DOHH2 (cell line): ENCODE measurements at regions not wholly inside any gene's neighbourhood (a gene's known extent, or its start where the extent isn't known, plus 50 kb on each side); places are given as distances from the start of the nearest gene placed in this dataset.

Experiments used
- CTCF ChIP-seq: fragments of 200-600 bp; sonication (generic); IDR thresholded peaks from one replicate; pipeline ENCODE4 v1.5.1; 2014; ENCODE audit warnings: antibody characterized with exemption, mild to moderate bottlenecking, low read depth, low read length; ENCODE audit not compliant: poor library complexity, severe bottlenecking
- EZH2phosphoT487 ChIP-seq: fragments of 200-600 bp; sonication (generic); IDR thresholded peaks from 2 replicates; pipeline ENCODE4 v1.6.1; 2017; ENCODE audit warnings: borderline replicate concordance, mild to moderate bottlenecking, antibody characterized with exemption, low read length, moderate library complexity, mixed read lengths

- TF ChIP-seq EZH2phosphoT487 (no peak), CTCF (no peak)
These were observed 93.1 kb upstream of the TMEM45B start for GRCh38 chr11:129722529-129722928.
